ENCODE measurements at regions not wholly inside any gene's neighbourhood (a gene's known extent, or its start where the extent isn't known, plus 50 kb on each side); places are given as distances from the start of the nearest gene placed in this dataset.

- no peak overlapping the region for H2AFZ ChIP-seq (replicated peaks; ENCODE audit: low read length, poor library complexity)
- H3K14ac ChIP-seq (replicated peaks; ENCODE audit: low read depth, low read length): no peak overlapping the region
- no peak overlapping the region for H2BK20ac ChIP-seq (ENCODE audit: low read depth, low read length)
- in situ Hi-C loops (cut with MboI; ENCODE audit: low sequenced_read_pairs): no loop called here
- H2AK5ac ChIP-seq (ENCODE audit: low read depth, low read length): no peak overlapping the region
- peaks cover 10% of the 10 kb centered on the region for H3K4me1 ChIP-seq (ENCODE audit: control insufficient read depth, insufficient read depth, low read length)
- no peaks in the 10 kb centered on the region for H4K20me1 ChIP-seq (ENCODE audit: insufficient read depth, low read length)
- H3K4me2 ChIP-seq (ENCODE audit: low read depth, low read length): no peak overlapping the region
- intact Hi-C loops (cut with micrococcal nuclease): loop anchor here (5.0 kb wide), 1 partner anchor 110 kb away; the partner anchor contains the start of gene PPP2R5A
- no CpG with 5 or more reads among the region's 2 CpGs for WGBS, 2 experiments (ENCODE audit: extremely low coverage in 2 of 2, insufficient read length in 1 of 2)
- H2BK15ac ChIP-seq (ENCODE audit: low read depth, low read length): no peak overlapping the region
- no peak overlapping the region for H4K5ac ChIP-seq (ENCODE audit: low read depth, low read length)
- H2BK120ac ChIP-seq (ENCODE audit: low read depth, low read length): no peak overlapping the region
- H3K23ac ChIP-seq (ENCODE audit: low read depth, low read length): no peak overlapping the region
- H3K4me3 ChIP-seq (ENCODE audit: insufficient read depth, low read depth, low read length): no peak overlapping the region
- dilution Hi-C loops (cut with HindIII; ENCODE audit: low sequenced_read_pairs, unreplicated experiment): no loop called here
- H3K9me1 ChIP-seq (ENCODE audit: insufficient read depth, low read length): peaks cover 9% of the 10 kb centered on the region
- H3K27ac ChIP-seq (ENCODE audit: insufficient read depth, low read length): no peak overlapping the region
- POLR2A ChIA-PET (ENCODE audit: unreplicated experiment): no interaction called here
- H3K27me3 ChIP-seq (ENCODE audit: control insufficient read depth, insufficient read depth, low read length): no peaks in the 10 kb centered on the region
- H3K18ac ChIP-seq (ENCODE audit: low read depth, low read length): no peak overlapping the region
- no peaks in the 10 kb centered on the region for H3K9me3 ChIP-seq (ENCODE audit: control insufficient read depth, insufficient read depth, low read length)
- H4K8ac ChIP-seq (ENCODE audit: low read depth in 2 of 2, low read length in 2 of 2): no peak overlapping the region
- no peak overlapping the region for H3K4ac ChIP-seq (ENCODE audit: low read depth, low read length)
- TF ChIP-seq NFE2L2 (IDR thresholded peaks at IDR 0.05; ENCODE audit: low read depth, low read length) (no peak), MXI1 (IDR thresholded peaks at IDR 0.05; ENCODE audit: borderline replicate concordance, low read depth, low read length) (no peak), BHLHE40 (IDR thresholded peaks at IDR 0.05; ENCODE audit: low read depth, low read length) (no peak), MAFK (IDR thresholded peaks at IDR 0.05; ENCODE audit: low read depth, low read length) (no peak)
- no peaks in the 10 kb centered on the region for H3K79me1 ChIP-seq (ENCODE audit: low read depth in 1 of 2, low read length in 2 of 2)
- no peak overlapping the region for H4K91ac ChIP-seq (ENCODE audit: insufficient read depth, low read depth, low read length)
- ATAC-seq (ENCODE audit: low read depth) (no peak), DNase-seq (no peak)
- no peak overlapping the region for H3K56ac ChIP-seq (ENCODE audit: extremely low read depth, insufficient read depth, low read length)
- no peak overlapping the region for H3K9ac ChIP-seq (ENCODE audit: low read depth, low read length)
- CTCF ChIA-PET: no interaction called here
- H2BK5ac ChIP-seq (ENCODE audit: low read depth, low read length, poor library complexity, severe bottlenecking): no peak overlapping the region
- no peak overlapping the region for H2AK9ac ChIP-seq (replicated peaks; ENCODE audit: low read depth, low read length, poor library complexity)
- BruUV-seq (replicated peaks): no TSS peak
- H3K36me3 ChIP-seq (ENCODE audit: control insufficient read depth, insufficient read depth, low read length): no peaks in the 10 kb centered on the region
Observed at GRCh38 chr1:212177542-212177941, 107.7 kb upstream of the PPP2R5A start.
